ENCODE measurements at regions not wholly inside any gene's neighbourhood (a gene's known extent, or its start where the extent isn't known, plus 50 kb on each side); places are given as distances from the start of the nearest gene placed in this dataset.

DNA sequence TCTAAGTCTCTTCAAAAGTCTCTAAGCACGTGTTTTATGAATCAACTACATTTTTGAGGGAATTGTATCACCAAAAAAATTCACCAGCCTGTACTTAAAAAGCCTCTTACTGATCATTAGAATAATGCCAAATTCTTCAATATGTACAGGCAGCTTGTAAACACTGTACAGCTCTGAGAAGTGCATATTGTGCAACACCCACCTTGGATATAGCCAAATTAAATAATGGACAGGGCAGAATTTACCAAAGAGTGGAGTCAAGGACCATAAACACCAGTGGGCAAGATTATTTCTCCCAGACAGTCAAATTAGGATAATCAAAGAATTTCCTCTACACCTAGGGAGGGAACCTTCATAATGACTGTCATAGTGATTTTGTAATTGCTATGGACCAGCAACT lies 338.2 kb downstream of the NR4A2 start:
- TF ChIP-seq POLR2AphosphoS5 (IDR thresholded peaks at IDR 0.05) (no peak), CTCF (IDR thresholded peaks at IDR 0.05) (no peak)

Measured in gastroesophageal sphincter (tissue), 3 donors.